ENCODE measurements at regions not wholly inside any gene's neighbourhood (a gene's known extent, or its start where the extent isn't known, plus 50 kb on each side); places are given as distances from the start of the nearest gene placed in this dataset.

DNA sequence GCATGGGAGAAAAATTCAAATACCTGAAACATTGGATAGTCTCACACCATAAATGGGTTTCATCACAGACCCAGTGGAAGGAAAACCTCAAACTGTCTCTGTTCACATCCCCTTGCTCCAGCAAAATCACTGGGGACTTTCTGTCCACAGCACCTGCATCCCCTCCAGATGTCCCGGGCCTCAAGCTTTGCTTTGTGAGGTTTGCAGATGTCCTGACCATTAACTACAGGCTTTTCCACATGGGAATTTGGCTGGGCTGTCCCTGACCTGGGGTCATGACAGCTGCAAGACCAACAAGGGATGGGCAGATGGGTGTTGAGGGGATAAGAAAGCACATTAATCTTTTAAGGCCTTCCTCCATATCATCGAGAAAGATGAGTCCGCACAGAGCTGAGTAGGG is 427.9 kb downstream of the TXNL1 start:
- DNase-seq = no peak

DNA sequence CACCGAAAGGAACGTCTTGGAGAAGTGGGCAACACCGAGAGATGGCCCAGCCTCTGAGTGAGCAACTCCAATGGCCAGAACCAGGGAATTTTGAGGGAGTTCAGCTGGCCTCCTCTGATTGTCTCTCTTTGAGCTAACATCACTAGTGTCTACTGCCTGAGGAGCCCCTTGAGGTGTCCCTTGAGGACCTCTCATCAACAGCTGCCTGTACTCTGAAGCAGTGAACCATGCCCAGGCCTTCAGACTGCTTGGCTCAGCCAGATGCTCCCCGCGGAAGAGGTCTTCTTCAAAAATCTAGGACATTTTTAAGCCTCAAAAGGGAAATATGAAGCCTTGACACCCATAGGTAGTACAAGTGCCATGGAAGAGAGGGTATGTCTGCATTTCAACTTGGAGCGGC is 430.4 kb downstream of the TXNL1 start:
- DNase-seq = no peak

DNA sequence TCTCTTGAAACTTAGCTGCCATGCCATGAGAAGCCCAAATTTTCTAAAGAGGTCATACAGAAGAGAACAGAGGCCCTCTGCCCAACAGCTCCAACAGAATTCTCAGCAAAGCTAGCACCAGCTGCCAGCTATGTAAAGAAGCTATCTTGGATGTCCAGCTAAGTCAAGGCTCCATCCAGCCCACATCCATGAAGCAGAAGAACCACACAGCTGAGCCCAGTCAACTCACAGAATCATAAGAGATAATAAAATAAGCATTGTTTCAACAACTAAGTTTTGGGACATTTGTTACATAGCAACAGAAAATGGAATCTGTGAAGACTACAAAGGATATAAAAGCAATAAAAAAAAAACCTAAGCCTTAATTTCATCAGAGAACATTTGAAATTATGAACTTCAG is 434.3 kb downstream of the TXNL1 start:
- DNase-seq = no peak

DNA sequence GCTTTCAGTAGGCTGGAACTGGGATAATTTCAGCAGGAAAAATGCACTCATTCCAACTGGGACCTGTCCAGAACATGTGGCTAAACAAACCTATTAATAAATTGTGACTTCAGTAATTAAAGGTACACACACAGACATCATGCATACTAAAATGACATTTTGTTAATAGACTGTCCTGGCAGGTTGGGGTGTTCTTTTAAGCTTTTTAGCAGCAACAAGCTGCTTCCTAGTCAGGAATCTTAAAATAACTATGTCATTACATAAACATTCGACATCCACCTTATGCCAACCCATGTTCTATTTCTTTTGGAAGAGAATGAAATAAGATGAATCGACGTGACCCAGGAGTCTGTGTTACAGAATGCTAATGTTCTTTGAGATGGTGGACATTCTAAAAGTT is 435.7 kb downstream of the TXNL1 start:
- DNase-seq = no peak

DNA sequence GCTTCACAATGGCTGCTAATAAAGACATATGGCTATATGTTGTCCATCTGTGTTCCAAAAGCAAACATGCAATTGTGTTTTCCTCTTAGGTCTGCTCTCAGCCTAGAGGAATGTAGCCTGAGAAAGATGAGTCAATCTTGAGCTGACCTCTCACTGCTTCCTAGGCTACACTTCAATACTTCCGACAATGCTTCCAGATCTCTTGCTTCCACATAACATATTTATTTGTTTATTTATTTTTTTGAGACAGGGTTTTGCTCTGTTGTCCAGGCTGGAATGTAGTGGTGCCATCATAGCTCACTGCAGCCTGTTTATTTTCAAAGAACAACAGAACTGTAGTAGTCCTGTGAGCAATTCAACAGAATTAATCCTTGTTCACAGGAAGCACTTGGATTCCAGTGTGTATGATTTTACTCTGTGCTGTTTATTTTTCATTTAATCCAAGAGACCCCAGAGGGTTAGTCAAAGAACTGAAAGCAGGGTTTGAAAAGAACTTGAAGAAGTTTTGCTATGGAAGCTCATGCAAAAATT is 437.9 kb downstream of the TXNL1 start:
- no peak for DNase-seq

DNA sequence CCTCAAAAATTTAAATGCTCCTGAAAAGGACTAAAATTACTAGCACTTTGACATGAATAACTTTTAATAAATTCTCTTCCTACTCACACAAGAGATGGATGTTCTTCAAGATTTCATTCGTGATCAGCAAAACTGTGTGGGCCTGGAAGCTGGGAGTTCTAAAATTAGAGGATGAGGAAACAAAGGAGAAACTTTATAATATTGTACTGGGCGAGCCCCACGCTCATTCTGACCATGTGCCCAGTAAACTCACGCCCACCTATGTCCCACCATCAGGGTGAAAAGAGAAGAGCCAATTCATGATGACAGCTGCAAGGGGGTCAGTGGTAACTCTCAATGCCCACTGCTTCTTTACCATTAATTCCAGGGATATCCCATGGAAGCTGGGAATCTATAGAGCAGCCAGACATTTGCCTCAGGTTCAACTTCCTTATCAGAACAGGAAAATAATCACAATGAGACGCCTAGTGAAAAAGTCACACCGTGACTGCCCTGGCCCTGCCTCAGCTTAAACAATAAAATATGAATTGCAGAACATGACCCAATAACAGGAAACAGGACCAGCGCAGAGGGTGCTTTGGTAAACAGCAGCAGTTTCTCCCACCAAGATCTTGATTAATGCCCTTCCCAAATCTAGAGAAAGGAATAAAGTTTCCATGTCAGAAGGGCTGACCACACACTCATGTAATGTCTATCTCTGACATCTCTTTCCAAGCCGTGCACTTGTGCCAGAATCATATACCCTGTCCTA is 438.6 kb downstream of the TXNL1 start:
- DNase-seq = no peak

DNA sequence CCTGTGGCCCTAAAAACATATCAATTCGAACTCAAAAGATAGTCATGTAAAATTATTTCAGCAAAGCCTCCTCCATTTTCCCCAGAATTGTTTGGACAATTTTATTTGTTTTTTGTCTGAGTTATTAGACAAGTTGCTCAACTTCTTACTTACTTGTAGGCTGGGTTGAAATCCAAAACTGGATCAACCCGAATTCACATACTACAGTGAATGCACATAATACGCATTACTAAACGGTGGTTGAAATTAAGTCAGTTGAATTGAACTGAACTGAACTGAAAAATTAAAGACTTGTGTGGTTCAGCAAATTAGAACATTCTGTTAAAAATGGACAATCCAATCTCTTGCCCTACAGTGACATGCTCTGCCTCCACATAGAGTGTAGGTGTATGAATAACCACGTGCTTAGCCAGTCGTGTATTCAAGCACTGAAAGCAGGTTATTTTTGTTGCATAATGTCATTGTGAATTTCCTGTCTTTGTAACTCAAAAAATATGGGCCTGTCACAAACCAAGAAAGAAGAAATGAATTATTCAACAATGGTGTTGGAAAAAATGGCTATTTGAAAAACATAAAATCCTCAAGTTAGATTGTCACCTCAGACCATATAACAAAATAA is 441.0 kb downstream of the TXNL1 start:
- DNase-seq = no peak

DNA sequence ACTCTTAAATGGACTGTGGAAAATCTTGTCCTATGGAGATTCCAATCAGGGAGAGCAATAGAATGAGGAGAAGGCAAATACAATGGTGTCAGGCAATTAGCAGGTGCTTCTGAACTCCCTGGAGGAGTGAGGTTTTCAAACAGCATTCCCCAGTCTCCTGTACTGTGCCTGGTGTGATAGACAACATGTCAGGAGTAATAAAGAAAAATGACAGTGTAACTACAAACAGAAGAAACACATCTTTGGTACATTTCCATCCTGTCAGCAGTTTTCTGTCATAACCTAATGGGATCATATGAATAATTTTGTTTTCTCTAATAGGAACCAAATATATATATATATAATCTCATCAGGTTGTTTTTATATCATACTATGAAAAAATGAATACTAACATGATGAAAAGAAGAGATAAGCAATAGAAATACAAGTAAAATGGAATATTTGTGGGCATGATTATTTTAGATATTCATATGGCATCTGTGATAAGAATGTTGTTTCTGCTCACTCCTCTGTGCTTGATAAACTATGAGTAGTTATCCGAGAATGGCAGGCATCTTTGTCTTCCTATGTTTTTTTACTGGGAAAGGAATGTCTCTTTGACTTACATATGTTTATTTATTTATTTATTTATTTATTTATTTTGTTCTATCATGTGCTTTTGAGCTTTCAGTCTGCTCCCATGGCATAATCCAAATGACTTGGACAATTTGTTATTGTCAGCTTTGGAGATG is 441.7 kb downstream of the TXNL1 start:
- DNase-seq = no peak

DNA sequence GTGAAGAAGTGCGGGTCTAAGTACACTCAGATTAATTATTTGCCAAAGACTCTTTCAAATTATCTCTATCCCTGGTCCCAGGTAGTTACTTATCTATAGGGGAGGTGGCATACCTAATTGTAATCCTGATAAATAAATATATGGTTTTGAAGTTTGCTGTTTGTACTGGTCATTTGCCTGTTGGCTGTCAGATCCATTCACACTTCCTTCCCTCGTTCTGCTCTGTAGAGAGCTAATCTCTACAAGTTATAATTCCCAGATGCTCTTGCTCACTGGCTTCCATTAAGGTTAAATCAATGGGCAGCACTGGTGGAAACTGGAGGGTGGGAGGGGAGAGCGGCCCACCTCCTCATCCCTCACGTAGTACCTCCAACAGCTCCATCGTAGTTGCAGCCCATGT is 447.1 kb downstream of the TXNL1 start:
- no peak for DNase-seq

DNA sequence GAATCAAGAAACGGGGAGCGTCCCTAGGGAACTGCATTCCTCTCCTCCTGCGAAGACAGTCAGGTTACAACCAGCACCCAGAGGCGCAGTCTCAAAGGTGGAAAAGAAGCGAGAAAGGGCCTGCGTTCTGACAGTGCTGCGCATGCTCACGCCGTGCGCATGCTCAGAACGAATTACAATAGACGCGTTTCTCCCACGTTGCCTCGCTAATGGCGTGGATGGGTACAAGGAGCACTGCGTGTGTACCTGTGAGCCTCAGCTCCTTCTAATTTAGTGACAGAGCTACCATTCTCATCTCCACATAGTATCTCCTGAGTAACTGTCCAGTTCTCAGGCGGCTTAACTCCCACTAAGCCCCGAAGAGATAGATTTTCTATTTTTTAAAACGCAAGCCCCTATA is 448.8 kb downstream of the TXNL1 start:
- DNase-seq = no peak

DNA sequence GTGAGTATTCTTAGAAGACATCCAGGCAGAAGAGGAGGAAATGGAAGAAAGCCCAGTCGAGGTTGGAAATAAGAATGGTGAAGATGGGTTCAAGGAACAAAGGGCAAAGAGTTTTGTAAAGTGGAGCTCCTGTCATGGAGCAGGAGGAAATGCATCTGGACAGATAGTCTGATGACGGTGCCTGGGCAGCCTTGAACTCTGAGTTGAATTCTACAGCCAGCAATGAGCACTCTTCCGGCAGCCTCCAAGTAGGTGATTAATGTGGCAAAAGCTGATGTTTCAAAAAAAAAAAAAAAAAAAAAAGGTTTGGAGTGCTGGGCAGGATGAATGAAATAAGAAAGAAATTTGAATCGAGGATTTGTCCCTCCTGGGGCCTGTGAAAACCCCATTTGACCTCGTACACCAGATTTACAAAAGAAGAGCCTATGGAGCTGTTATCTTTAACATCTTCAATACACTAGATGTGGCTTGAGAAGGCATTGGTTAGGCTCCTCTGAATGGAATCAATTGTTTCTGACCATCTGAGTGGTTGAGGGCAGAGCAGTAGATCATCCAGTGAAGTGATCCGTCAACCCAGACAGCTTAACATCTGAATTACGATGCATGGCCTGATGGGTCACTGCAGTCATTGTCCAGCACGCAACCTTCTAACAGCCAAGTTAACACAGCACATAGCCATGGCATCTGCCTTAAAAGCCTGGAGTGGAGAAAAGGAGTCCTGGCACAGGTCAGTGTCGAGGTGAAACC is 449.7 kb downstream of the TXNL1 start:
- DNase-seq = no peak

DNA sequence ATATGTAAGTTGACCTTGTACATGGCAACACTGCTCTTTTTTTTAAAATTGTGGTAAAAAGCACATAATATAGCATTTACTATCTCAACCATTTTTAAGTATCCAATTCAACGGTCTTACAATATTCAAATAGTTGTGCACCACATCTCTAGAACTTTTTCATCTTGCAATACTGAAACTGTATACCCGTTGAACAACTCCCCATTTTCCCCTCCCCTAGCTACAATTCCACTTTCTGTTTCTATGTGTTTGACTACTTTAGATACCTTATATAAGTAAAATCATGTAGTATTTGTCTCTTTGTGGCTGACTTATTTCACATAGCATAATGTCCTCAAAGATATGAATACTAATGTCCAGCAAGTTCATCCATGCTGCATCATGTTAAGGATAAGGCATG is 452.1 kb downstream of the TXNL1 start:
- no peak for DNase-seq

DNA sequence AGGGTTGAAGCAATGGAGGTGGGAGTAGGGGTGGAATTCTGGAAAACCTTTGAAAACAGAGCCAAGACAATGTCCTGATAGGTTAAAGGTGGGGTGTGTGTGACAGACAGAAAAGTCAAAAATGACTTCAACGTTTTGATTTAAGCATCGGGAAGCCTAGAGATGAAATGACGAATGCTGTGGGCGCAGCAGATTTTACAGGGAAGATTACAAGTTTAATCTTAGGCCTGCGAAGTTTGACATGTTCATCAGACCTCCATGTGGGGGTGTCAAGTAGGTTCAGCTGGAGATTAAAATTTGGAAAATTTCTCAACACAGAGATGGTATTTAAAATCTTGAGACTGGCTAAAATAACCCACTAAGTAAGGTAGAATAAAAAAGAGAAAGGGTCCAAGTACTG is 453.3 kb downstream of the TXNL1 start:
- no peak for DNase-seq

DNA sequence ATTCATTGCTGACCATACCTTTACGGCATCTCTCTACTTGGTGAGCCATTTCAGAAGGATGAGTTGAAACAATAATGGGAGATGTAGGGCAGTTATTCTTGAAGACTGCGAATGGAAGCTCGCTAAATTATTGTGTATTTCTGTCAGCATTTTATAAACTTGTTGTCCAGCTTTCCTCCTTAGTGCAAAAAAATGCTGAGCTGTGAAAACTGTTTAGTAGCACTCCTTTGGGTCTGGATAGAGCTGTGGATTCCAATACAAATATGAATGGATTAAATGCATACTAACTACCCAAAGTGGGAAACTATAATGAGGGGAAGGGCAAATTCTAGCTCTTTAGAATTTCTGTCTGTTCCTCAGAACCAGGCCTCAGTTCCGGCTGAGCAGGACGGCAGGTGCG is 461.6 kb downstream of the TXNL1 start:
- DNase-seq = no peak

DNA sequence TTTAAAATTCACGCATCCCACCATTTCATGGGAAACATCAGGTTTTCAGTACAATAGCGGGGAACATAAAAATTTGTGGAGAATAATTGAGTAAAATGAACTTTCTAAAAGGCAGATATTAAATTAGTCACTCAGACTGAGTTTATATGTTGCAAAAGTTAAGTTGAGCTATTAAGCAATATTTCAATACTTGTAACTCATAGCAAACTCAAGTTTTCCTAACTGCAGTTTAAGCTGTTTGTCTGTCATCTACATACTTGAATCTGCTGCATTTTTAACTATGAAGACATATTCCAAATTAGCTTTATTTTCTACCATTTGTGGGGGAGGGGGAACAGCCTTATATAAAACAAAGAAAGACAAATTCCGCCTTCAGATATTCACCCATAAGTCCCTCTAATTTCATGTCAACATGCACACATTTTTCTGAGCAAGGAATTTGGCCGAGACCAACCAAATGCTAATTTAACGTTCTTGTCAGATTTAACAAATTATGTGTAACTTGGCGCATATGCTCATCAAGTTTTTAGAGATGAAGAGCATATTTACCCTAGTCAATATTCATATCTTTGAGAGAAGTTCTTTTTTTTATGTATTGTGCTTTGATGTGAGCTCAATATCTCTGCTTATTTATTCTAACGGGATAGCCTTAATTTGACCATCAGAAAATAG is 462.9 kb downstream of the TXNL1 start:
- DNase-seq = no peak

DNA sequence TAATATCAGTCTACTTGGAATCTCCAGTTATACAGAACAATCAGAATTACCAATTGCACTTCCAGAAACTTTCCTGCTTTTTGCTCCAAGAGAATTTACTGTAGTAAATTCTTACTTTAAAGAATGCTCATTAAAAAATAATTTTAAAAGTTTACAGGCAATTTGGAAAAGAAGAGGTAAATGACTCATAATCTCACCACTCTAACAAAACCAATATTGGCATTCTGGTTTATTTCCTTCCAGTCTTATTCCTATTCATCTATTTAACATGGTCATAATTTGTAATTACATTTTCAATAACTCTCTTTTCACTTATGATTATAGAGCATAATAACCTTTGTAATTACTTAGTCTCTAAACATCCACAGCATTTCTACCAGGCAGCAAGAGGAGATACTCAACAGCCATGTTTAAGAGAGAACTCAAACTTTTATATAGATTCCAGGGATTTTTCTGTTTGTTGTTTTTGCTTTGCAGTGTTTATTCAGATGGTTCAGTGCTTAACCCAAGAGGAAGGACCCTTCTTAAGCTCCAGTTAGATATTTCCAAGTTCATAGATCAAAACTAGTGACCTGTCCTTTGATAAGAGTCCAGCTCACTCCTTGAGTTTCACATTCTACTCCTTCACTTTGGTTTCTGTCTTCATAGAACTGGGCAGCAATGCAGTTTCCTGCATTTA is 464.7 kb downstream of the TXNL1 start:
- no peak for DNase-seq

DNA sequence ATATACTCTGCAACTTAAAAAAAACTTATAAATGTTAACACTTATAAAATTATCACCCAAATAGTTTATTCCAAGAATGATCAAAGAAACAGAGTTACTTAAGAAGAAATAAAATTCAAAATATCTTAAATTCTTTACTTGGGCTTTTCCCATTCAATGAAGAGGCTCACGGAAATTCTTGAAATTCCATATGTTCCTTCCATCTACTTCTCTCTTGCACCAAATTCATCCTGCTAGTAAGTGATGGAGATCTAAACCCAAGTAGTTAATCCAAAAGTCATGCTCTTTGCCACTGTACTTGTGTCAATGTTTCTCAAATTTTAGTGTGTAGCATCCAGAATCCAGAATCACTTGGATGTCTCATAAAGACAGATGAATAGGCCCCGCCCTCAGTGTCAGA is 465.9 kb downstream of the TXNL1 start:
- no peak for DNase-seq

DNA sequence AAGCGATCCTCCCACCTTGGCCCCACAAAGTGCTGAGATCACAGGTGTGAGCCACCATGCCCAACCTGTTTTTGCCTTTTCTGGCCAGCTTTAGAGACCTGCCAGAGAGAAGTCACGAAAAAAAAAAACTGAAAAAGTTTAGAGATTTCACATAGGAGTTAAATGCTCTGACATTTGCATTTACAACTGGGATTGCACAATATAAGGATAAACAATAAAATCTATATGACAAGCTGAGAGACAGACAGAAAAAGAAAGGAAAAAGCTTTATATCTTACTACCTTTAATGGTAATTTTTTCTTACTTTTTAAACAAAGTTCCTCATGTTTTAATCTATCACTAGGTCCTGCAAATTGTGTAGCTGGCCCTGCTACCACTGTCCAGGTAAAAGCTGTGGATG is 466.5 kb downstream of the TXNL1 start:
- no peak for DNase-seq

DNA sequence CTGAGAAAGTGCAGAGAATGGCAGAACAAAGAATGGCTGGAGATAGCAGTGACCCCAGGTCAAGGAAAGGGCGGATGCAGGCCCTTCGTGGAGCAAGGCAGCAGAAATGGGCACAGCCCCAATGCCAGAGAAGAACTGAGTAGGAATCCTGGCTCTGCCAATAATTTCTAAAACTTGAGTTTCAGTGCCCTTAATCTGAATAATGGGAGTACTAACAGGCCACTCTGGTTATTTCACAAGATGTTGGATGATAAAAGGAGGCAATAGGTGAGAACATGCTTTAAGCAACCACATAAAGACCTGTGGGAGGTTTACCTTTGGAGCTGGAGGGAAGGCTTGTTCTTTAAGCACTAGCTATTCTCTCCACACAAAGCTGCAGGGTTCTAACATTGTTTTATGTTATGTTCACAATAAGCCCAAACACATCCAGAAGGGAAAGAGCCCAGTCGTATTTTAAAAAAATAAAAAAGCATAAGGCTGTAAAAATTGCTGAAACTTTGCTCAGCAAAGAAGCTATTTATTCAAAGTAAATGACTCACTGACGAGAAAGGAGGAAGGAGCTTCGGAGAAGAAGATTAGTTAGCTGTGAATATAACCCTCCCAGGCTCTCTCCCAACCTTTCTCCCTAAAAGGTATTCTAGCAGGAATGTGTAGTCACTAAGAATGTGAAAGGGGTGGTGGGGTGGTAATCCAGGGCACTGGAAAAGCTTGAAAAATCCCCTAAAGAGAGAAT is 470.2 kb downstream of the TXNL1 start:
- no peak for DNase-seq

DNA sequence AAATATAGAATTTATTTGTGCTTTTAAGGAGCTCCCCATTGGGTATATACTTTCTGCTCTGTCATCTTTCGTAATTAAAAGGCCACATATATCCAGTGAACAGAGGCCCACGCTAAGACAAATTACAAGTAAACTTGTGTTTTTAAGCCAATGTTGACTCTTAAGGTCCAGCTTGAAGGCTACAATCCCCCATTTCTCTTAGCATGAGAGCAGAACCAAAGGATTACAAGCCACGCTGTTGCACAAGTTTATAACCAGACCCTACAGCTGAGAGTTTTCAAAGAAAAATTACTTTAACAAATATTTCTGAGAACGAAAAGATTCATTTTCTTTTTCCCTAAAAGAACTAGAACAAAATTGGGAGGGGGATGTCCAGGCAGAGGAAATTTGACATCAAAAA is 471.0 kb downstream of the TXNL1 start:
- no peak for DNase-seq

DNA sequence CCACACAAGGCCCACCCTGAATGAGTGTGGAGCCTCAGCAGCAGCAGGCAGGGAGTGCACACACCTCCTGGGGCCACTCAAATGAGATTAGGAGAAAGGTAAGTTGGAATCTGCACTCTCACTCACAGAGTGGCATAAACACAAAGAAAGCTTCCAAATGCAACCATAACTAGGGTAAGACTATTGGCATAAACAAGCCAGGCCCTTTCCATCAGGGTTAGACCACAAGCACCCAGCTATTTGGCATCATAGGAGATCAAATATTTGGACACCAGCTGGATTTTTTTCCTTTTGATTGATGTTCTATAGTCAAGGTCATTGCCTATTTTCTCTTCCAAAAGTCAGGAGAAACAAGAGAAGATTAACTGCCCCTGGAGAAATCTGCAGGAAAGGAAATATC is 471.5 kb downstream of the TXNL1 start:
- DNase-seq = no peak

Measured in NCI-H2107 (cell line).